Endothelial cell of umbilical vein (primary cell): ENCODE measurements at regions not wholly inside any gene's neighbourhood (a gene's known extent, or its start where the extent isn't known, plus 50 kb on each side); places are given as distances from the start of the nearest gene placed in this dataset.

Experiments
- BruUV-seq: library from RNA; stranded (reverse); fragments of 400-500 nt; replicated peaks from 2 replicates; lab custom pipeline; 2021; lab: Mats Ljungman, UMichigan
- CTCF ChIA-PET: fragments of 300-600, 350-600 bp; sonication (Branson Sonifier 250); formaldehyde crosslinking; loops from one replicate; lab custom pipeline; 2021; ENCODE audit warnings: antibody characterized with exemption, inconsistent platforms; lab: Charles Lee
- POLR2A ChIA-PET: fragments of 300-600, 350-600 bp; sonication (Branson Sonifier 250); formaldehyde crosslinking; loops from one replicate; lab custom pipeline; 2021; ENCODE audit warnings: antibody characterized with exemption, inconsistent platforms; lab: Charles Lee
- DNase-seq: peaks from one replicate; pipeline ENCODE4 v3.0.0-alpha.2; 2011; ENCODE audit warnings: low read depth, low spot score
- FAIRE-seq: peaks from 2 replicates; lab custom pipeline; 2011; peaks lifted over from hg19 to GRCh38; lab: Jason Lieb, UNC
- H2AFZ ChIP-seq: 2 replicates; pipeline ENCODE4 v1.6.0; 2012; ENCODE audit warnings: low read depth, low read length, control low read depth, inconsistent platforms
- H3K27ac ChIP-seq: 2 replicates; pipeline ENCODE4 v1.5.1; 2011; ENCODE audit warnings: low read depth, mild to moderate bottlenecking, control low read depth, low read length, moderate library complexity; ENCODE audit not compliant: insufficient read depth
- H3K27me3 ChIP-seq, 2 experiments: 2 replicates each; pipeline versions ENCODE4 v1.6.0 to v1.6.1; 2011; ENCODE audit warnings: low read length in 2 of 2, mixed read lengths in 1 of 2; ENCODE audit not compliant: control insufficient read depth in 2 of 2, insufficient read depth in 2 of 2
- H3K36me3 ChIP-seq, 2 experiments: 2 replicates in 1 of 2; 3 replicates in 1 of 2; pipeline ENCODE4 v1.5.1; 2011; ENCODE audit warnings: low read length in 2 of 2, mild to moderate bottlenecking in 1 of 2, moderate library complexity in 1 of 2; ENCODE audit not compliant: control insufficient read depth in 2 of 2, insufficient read depth in 2 of 2; ENCODE audit errors: extremely low read depth in 1 of 2
- H3K4me1 ChIP-seq: 3 replicates; pipeline ENCODE4 v1.5.1; 2011; ENCODE audit warnings: mild to moderate bottlenecking, low read length; ENCODE audit not compliant: control insufficient read depth, insufficient read depth; ENCODE audit errors: extremely low read depth
- H3K4me2 ChIP-seq: 2 replicates; pipeline ENCODE4 v1.6.1; 2011; ENCODE audit warnings: low read length, control low read depth, mixed read lengths; ENCODE audit not compliant: insufficient read depth
- H3K4me3 ChIP-seq, 3 experiments: fragments of 200-600 bp in 1 of 3; sonication (generic), shearing (Covaris generic) in 1 of 3; replicated peaks in 1 of 3; 2 replicates each; pipeline ENCODE4 v1.5.1; 2011 to 2016; ENCODE audit warnings: control low read depth in 3 of 3, low read length in 3 of 3, mild to moderate bottlenecking in 2 of 3, inconsistent platforms in 1 of 3, low read depth in 1 of 3, moderate library complexity in 1 of 3; ENCODE audit not compliant: insufficient read depth in 1 of 3
- H3K79me2 ChIP-seq: 2 replicates; pipeline ENCODE4 v1.6.0; 2012; ENCODE audit warnings: low read length, inconsistent platforms; ENCODE audit not compliant: control insufficient read depth, insufficient read depth
- H3K9ac ChIP-seq: replicated peaks from 2 replicates; pipeline ENCODE3; 2011; ENCODE audit warnings: low read length, control low read depth; ENCODE audit not compliant: insufficient read depth; ENCODE audit errors: extremely low read depth
- H3K9me1 ChIP-seq: replicated peaks from 3 replicates; pipeline ENCODE4 v1.6.0; 2011; ENCODE audit warnings: mild to moderate bottlenecking, low read length; ENCODE audit not compliant: control insufficient read depth, insufficient read depth; ENCODE audit errors: extremely low read depth
- H3K9me3 ChIP-seq: replicated peaks from 2 replicates; pipeline ENCODE4 v1.5.1; 2012; ENCODE audit warnings: low read length, inconsistent platforms; ENCODE audit not compliant: control insufficient read depth, insufficient read depth
- H4K20me1 ChIP-seq: replicated peaks from 2 replicates; pipeline ENCODE3; 2011; ENCODE audit warnings: mild to moderate bottlenecking, low read length; ENCODE audit not compliant: control insufficient read depth, insufficient read depth; ENCODE audit errors: extremely low read depth
- CTCF ChIP-seq, 2 donors: IDR thresholded peaks; 1 replicate in 1 of 2; 2 replicates in 1 of 2; pipeline ENCODE4 v1.5.1; 2011; ENCODE audit warnings: low read length in 2 of 2, mild to moderate bottlenecking in 2 of 2, moderate library complexity in 2 of 2, control low read depth in 1 of 2, inconsistent platforms in 1 of 2, low read depth in 1 of 2; ENCODE audit not compliant: insufficient read depth in 1 of 2; ENCODE audit errors: extremely low read depth in 1 of 2
- EZH2 ChIP-seq: IDR thresholded peaks from 2 replicates; pipeline ENCODE4 v1.6.1; 2012; ENCODE audit warnings: borderline replicate concordance, low read depth, mild to moderate bottlenecking, moderate library complexity, low read length, inconsistent platforms; ENCODE audit not compliant: severe bottlenecking
- FOS ChIP-seq: IDR thresholded peaks from 2 replicates; pipeline ENCODE4 v1.6.1; 2011; ENCODE audit warnings: mild to moderate bottlenecking, low read length, moderate library complexity, borderline replicate concordance; ENCODE audit not compliant: insufficient read depth
- GATA2 ChIP-seq: IDR thresholded peaks from 2 replicates; pipeline ENCODE4 v1.7.0; 2011; ENCODE audit warnings: low read depth, mild to moderate bottlenecking, moderate library complexity, mixed read lengths, low read length; ENCODE audit not compliant: insufficient read length, insufficient read depth
- JUN ChIP-seq: IDR thresholded peaks from 2 replicates; pipeline ENCODE4 v1.6.1; 2011; ENCODE audit warnings: borderline replicate concordance, low read depth; ENCODE audit not compliant: insufficient read length, insufficient read depth
- MYC ChIP-seq: IDR thresholded peaks from one replicate; pipeline ENCODE4 v1.6.1; 2011; ENCODE audit warnings: mild to moderate bottlenecking, low read depth, low read length
- POLR2A ChIP-seq: IDR thresholded peaks from 2 replicates; pipeline ENCODE4 v1.6.1; 2012; ENCODE audit warnings: low read depth, mild to moderate bottlenecking, control low read depth, low read length
- POLR2AphosphoS5 ChIP-seq: IDR thresholded peaks from 2 replicates; pipeline ENCODE4 v1.6.1; 2012; ENCODE audit warnings: low read depth, mild to moderate bottlenecking, control low read depth, low read length, moderate library complexity; ENCODE audit not compliant: insufficient read depth
- dilution Hi-C: fragments of 300-500 bp; cut with MboI; formaldehyde crosslinking; loops from one replicate; pipeline ENCODE4 v1.15.0; 2019; ENCODE audit warnings: low sequenced_read_pairs; ENCODE audit not compliant: extremely low pct_ligation_motif_present
- intact Hi-C: fragments of 100-400 bp; cut with micrococcal nuclease; formaldehyde crosslinking; loops from one replicate; pipeline ENCODE4 v1.10.0; 2022
- TF ChIP-seq, protein P1 (sequence below): IDR thresholded peaks from 2 replicates; pipeline ENCODE4 v1.6.1; 2011; ENCODE audit not compliant: insufficient read depth, insufficient read length

- H4K20me1 ChIP-seq = no peaks in the 10 kb centered on the region
- no peaks in the 10 kb centered on the region for H3K36me3 ChIP-seq
- intact Hi-C loops = no loop called here
- no peak for FAIRE-seq
- H3K9me3 ChIP-seq = no peaks in the 10 kb centered on the region
- ChIA-PET POLR2A (no interaction called here), CTCF (no interaction called here)
- H3K4me2 ChIP-seq = no peak overlapping the region
- H3K9me1 ChIP-seq = no peaks in the 10 kb centered on the region
- no peak overlapping the region for H3K9ac ChIP-seq
- H2AFZ ChIP-seq = no peak overlapping the region
- H3K4me3 ChIP-seq = no peak overlapping the region
- dilution Hi-C loops = no loop called here
- BruUV-seq = no TSS peak
- TF ChIP-seq POLR2AphosphoS5 = no peak
- no peak for TF ChIP-seq EZH2
- TF ChIP-seq GATA2 = no peak
- no peak for TF ChIP-seq JUN
- no peak for TF ChIP-seq CTCF (IDR thresholded peaks at IDR 0.05; ENCODE audit: extremely low read depth in 1 of 2, insufficient read depth in 1 of 2, low read depth in 1 of 2, low read length in 2 of 2)
- no peak for TF ChIP-seq MYC
- TF ChIP-seq, protein P1, sequence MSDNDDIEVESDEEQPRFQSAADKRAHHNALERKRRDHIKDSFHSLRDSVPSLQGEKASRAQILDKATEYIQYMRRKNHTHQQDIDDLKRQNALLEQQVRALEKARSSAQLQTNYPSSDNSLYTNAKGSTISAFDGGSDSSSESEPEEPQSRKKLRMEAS = no peak
- no peak for TF ChIP-seq FOS
- no peak for TF ChIP-seq POLR2A
- H3K79me2 ChIP-seq = no peaks in the 10 kb centered on the region
- no peaks in the 10 kb centered on the region for H3K4me1 ChIP-seq
- no peaks in the 10 kb centered on the region for H3K27me3 ChIP-seq
- H3K27ac ChIP-seq = no peak overlapping the region
- DNase-seq = no peak
Observed at GRCh38 chr5:114018186-114018585, 343.7 kb upstream of the KCNN2 start.
